ENCODE measurements at regions not wholly inside any gene's neighbourhood (a gene's known extent, or its start where the extent isn't known, plus 50 kb on each side); places are given as distances from the start of the nearest gene placed in this dataset.

DNA sequence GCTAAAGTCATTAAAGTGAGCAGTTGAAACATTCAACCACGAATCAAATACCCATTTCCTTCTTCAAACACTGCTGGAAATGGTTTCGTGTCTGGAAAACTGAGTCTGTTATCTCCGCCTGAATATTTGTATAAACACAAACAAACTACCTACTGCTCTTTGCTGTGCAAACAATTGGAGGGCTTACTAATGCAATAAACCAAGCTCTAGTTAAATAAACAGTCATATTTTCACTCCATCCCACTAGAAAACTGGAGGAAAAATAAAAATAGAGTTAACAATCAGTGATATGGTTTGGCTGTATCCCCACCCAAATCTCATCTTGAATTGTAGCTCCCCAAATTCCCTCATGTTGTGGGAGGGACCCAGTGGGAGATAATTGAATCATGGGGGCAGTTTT, 397.6 kb downstream of the RASEF start:
- H3K27me3 ChIP-seq (ENCODE audit: control insufficient read depth, insufficient read depth, low read length) = no peaks in the 10 kb centered on the region
- no peak for DNase-seq (ENCODE audit: low read depth)
- TF ChIP-seq, protein P1, sequence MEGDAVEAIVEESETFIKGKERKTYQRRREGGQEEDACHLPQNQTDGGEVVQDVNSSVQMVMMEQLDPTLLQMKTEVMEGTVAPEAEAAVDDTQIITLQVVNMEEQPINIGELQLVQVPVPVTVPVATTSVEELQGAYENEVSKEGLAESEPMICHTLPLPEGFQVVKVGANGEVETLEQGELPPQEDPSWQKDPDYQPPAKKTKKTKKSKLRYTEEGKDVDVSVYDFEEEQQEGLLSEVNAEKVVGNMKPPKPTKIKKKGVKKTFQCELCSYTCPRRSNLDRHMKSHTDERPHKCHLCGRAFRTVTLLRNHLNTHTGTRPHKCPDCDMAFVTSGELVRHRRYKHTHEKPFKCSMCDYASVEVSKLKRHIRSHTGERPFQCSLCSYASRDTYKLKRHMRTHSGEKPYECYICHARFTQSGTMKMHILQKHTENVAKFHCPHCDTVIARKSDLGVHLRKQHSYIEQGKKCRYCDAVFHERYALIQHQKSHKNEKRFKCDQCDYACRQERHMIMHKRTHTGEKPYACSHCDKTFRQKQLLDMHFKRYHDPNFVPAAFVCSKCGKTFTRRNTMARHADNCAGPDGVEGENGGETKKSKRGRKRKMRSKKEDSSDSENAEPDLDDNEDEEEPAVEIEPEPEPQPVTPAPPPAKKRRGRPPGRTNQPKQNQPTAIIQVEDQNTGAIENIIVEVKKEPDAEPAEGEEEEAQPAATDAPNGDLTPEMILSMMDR (IDR thresholded peaks at IDR 0.05; ENCODE audit: insufficient read depth, low read length, poor library complexity, severe bottlenecking) = no peak

DNA sequence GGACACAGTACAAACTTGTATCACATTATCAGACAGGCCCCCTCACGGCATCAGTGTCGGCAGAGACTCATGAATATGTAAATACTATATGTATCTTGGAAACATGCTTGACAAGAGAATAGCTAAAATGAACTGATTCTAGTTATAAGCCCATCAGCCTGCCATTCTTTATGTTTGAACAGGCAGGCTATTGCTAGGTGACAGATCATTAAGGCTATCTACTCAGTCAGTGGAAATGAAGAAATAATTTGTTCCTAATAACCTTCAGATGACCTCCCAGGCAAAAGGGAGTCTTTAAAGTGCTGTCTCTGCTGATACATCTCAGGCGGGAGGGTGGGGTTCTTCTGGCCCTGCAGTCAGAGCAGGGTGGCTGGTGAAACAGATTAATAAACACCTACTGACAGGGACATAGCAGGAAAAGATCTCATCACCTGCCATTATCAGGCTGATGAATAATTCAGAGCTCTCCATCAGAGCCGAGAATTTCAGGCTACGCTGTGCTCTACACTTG, 394.2 kb downstream of the RASEF start:
- TF ChIP-seq, protein P1 (IDR thresholded peaks at IDR 0.05; ENCODE audit: insufficient read depth, low read length, poor library complexity, severe bottlenecking) = no peak
- Histone ChIP-seq H3K36me3 (ENCODE audit: control insufficient read depth, insufficient read depth, low read length) (no peaks in the 10 kb centered on the region), H3K27me3 (ENCODE audit: control insufficient read depth, insufficient read depth, low read length) (no peaks in the 10 kb centered on the region), H3K4me3 (ENCODE audit: low read depth, low read length) (no peak overlapping the region)
- no peak for DNase-seq (ENCODE audit: low read depth)

More for the DNA sequence above, 397.6 kb downstream of the RASEF start:
- Histone ChIP-seq H3K36me3 (ENCODE audit: control insufficient read depth, insufficient read depth, low read length) (no peaks in the 10 kb centered on the region), H3K4me3 (ENCODE audit: low read depth, low read length) (no peak overlapping the region)

DNA sequence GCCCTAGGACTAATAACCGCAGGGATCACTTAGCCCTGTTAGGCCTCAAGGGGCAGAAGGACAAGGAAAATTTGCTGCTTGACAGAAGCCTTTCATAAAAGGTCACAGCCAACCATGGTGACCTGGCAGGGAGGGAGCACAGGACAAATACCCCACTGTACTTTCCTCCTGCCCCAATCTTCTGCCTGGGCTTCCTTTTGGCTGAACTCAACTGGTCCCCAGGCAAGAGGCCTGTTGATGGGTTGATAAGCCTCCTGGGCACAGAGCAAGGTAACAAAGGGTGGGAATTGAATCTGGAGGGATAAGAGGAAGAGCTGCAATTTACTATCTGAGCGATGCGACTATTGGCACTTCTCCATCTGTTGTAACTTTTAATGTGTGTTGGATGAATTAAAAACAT, 392.9 kb downstream of the RASEF start:
- Histone ChIP-seq H3K4me3 (ENCODE audit: low read depth, low read length) (no peak overlapping the region), H3K36me3 (ENCODE audit: control insufficient read depth, insufficient read depth, low read length) (no peaks in the 10 kb centered on the region), H3K27me3 (ENCODE audit: control insufficient read depth, insufficient read depth, low read length) (no peaks in the 10 kb centered on the region)
- TF ChIP-seq, protein P1 (IDR thresholded peaks at IDR 0.05; ENCODE audit: insufficient read depth, low read length, poor library complexity, severe bottlenecking) = no peak
- no peak for DNase-seq (ENCODE audit: low read depth)

DNA sequence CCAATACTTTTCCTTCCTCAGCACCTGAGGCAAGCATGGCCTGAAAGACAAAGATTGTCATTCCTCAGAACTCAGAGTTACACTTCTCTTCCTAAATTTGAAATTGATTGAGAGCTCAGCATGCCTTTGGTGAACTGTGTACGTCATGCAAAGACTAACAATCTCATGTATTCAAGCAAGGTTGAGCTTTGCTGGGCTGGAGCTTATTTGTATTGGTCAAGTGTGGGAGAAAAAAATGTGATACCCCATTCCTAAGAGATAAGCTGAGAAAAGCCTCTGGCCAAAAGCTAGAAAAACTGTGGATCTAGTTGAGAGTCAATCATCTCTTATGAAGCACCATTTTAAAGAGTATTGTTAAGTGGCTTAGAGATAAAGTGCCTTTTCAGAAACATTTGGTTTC, 392.2 kb downstream of the RASEF start:
- DNase-seq (ENCODE audit: low read depth) = no peak
- Histone ChIP-seq H3K4me3 (ENCODE audit: low read depth, low read length) (no peak overlapping the region), H3K36me3 (ENCODE audit: control insufficient read depth, insufficient read depth, low read length) (no peaks in the 10 kb centered on the region), H3K27me3 (ENCODE audit: control insufficient read depth, insufficient read depth, low read length) (no peaks in the 10 kb centered on the region)
- TF ChIP-seq, protein P1 (IDR thresholded peaks at IDR 0.05; ENCODE audit: insufficient read depth, low read length, poor library complexity, severe bottlenecking) = no peak

DNA sequence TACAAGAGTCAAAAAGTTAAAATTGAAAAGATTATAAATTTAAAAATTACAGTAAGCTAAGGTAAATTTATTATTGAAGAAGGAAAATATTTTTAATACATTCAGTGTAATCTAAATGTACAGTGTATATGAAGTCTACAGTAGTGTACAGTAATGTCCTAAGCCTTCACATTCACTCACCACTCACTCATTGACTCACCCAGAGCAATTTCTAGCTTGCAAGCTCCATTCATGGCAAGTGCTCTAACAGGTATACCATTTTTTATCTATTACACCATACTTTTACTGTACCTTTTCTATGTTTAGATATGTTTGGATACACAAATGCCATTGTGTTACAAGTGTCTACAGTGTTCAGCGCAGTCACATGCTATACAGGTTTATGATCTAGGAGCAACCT, 389.7 kb downstream of the RASEF start:
- TF ChIP-seq, protein P1 (IDR thresholded peaks at IDR 0.05; ENCODE audit: insufficient read depth, low read length, poor library complexity, severe bottlenecking) = no peak
- no peak for DNase-seq (ENCODE audit: low read depth)

DNA sequence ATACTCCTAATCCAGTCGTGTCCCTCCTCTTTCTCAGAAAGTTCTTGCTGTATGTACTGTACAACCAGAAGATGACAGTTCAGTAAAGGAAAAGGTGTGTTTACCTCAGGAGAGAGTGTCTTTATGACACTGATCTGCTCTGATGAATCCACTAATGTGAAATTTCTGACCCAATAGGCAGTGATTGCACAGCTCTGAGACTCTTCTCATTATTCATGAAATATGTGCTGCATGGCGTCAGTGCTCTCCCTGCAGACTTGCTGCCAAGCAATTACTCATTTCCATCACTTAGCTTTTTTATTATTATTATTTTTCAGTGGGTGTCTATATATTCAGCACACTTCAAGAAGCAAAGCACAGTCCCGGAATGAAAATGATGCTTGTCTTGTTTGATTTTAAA, 389.0 kb downstream of the RASEF start:
- no peak for DNase-seq (ENCODE audit: low read depth)
- TF ChIP-seq, protein P1 (IDR thresholded peaks at IDR 0.05; ENCODE audit: insufficient read depth, low read length, poor library complexity, severe bottlenecking) = no peak
- Histone ChIP-seq H3K27me3 (ENCODE audit: control insufficient read depth, insufficient read depth, low read length) (no peaks in the 10 kb centered on the region), H3K4me3 (ENCODE audit: low read depth, low read length) (no peak overlapping the region), H3K36me3 (ENCODE audit: control insufficient read depth, insufficient read depth, low read length) (no peaks in the 10 kb centered on the region)

More for the DNA sequence above, 389.7 kb downstream of the RASEF start:
- Histone ChIP-seq H3K36me3 (ENCODE audit: control insufficient read depth, insufficient read depth, low read length) (no peaks in the 10 kb centered on the region), H3K27me3 (ENCODE audit: control insufficient read depth, insufficient read depth, low read length) (no peaks in the 10 kb centered on the region), H3K4me3 (ENCODE audit: low read depth, low read length) (no peak overlapping the region)
